IPS-NIHi7 (cell line): ENCODE measurements at regions not wholly inside any gene's neighbourhood (a gene's known extent, or its start where the extent isn't known, plus 50 kb on each side); places are given as distances from the start of the nearest gene placed in this dataset.
"Not testable (repeated sequence)": the region's sequence is repeated elsewhere in the genome, so short reads cannot be mapped to it uniquely, and the experiment has no call there.

Experiments used
- DNase-seq: peaks from one replicate; pipeline ENCODE4 v3.0.0; 2012; ENCODE audit warnings: mixed read lengths; ENCODE audit errors: extremely low spot score

DNA sequence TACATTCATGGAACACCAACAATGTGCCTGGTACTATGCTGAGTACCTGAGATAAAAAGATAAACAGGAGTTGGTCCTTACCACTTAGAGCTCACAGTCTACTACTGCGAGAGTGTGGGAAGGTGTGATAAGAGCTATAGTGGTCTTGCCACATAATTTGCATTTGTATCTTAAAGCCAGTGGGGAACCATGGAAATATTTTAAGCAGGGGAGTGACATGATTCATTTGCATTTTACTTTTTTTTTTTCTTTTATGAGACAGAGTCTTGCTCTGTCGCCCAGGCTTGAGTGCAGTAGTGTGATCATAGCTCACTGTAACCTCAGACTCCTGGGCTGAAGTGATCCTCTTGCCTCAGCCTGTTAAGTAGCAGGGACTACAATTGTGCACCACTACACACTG lies 53.6 kb downstream of the SRGAP2 start:
- DNase-seq = not testable (repeated sequence)

DNA sequence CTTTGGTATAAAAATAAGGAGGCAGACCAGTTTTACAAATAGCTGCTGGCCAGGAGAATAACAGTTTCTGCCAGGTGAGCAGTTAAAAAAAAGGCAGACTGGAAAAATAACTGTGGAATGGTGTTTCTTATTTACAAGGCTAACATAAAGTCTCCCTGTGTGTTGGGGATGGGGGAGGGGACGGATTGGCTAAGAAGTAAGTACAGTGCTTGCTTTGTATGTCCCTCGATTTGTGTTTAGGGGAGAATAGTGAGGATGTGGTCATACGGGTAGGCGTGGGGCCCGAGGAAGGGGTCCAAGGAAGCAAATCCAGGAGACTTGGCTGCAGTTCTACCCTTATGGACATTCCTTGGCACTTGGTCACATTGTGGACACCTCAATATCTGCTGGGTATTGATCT lies 58.1 kb downstream of the SRGAP2 start:
- DNase-seq = not testable (repeated sequence)

DNA sequence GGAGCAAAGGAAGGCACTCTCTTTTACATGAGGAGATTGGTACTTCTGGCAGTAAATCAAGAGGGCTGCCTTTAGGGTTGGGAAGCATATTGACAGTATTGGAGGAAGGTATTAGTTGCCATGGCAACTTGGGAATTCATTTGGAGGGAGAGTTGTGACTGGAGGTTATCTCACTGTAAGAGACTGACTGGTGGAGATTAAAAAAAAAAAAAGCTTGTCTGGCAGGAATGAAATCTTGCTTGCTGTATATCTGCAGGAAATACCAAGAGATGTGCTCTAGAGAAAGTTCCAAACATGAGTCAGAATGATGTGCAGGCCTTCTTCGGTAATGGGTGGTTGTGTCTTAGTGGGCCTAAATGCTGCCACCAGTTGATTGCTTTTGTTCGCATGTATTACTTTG lies 59.1 kb downstream of the SRGAP2 start:
- DNase-seq = not testable (repeated sequence)

DNA sequence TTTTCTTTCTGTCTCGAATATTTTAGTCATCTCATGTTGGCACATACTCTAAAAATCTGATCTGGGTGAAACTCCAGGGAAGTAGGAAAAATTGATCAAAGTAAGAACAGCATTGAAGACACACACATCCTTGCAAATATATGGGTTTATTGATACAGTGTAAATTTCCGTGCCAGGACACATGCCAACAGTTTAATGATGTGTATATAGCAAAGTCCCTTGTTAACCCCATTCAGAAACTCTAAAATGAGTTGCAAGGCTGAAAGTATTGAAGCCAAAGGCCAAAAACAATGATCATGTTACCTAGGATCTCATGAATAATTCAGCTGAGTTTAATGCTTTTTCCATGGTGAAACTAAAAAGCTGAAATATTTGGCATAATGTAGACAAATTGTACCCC lies 61.6 kb downstream of the SRGAP2 start:
- not testable (repeated sequence) for DNase-seq

DNA sequence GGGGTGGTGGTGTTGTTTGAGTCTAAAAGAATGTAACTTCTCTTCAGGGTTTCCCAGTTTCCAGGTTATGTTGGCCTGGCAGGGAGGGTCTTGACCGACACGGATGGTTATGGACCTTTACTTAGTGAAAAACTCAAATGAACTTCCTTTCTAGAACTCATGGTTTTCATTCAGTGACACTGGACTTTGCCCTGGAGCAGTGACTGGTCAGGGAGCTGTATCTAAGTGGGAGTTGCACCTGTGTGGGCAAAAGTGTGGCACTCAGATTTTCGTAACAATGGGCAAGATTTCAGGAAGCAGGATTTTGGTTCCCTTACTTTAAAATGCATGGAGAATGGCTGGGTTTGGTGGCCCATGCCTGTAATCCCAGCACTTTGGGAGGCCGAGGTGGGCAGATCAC lies 67.8 kb downstream of the SRGAP2 start:
- not testable (repeated sequence) for DNase-seq

DNA sequence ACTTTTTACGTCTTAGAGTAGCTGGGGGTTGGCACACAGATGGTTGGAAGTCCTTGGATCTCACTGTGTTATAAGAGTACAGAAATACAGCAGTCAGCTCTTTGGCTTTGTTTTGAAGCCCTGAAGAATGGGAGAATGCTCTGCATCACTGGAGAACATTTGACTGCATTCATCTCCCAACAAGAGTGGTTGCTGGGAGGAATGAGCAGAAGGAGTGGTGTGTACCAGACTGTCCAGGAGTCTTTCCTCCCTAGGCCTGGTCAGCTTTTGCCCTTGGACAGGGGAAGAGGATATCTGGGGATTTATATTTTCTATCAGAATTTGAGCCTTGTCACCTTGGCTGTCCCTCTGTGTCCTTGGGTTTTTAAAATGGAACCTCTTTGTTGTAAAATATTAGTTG lies 69.8 kb downstream of the SRGAP2 start:
- not testable (repeated sequence) for DNase-seq

DNA sequence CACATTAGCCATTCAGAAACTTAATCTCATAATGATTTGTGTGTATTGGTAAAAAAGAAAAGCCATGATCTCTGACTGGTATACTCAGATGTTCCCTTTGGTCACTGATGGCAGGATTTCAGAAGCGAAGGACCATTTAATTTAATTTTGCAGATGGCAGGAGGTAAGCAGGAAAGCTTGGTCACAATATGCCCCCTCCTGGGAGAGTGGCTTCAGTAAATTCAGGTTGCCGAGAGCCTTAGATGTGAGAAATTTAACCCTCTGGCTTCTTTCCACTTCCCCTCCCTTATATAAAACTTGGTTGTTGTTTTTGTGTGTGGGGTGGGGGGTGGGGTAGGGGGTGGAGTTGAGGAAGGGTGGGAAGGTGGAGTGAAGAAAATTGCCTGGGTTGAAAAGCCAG lies 72.8 kb downstream of the SRGAP2 start:
- not testable (repeated sequence) for DNase-seq

DNA sequence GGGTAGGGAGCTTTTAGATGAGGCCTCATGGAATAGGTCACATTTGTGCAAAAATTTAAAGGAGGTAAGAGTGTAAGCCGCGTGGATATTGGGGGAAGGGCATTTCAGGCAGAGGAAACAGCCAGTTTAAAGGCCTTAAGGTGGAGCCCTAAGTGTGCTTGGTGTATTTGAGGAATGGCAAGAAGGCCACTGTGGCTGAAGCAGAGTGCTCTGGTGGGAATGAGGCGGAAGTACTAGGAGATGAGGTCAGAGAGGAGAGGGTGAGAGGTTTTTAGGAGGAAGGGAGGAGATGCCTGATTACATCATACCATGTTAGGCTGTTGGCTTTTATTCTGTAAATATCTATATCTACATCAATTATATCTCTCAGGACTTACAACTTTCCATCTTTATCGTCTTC lies 75.3 kb downstream of the SRGAP2 start:
- not testable (repeated sequence) for DNase-seq

DNA sequence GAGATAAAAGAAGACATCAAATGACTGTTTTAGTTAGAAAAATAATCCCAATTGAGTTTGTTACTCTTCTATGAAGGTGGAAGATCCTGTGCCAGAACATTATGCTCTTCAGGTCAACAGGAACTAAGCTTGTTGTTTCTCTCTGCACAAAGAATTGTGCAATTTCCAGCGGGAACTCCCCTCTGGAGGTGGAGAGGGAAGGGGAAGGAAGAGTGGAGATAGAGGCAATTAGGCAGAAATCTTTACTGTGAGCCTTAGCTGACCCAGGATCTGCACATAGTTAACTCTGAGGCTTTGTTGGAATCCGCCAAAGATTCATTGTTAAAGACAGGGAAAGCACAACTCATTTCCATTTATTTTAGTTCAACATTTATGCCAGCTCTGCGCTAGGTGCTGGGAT lies 77.3 kb downstream of the SRGAP2 start:
- not testable (repeated sequence) for DNase-seq

DNA sequence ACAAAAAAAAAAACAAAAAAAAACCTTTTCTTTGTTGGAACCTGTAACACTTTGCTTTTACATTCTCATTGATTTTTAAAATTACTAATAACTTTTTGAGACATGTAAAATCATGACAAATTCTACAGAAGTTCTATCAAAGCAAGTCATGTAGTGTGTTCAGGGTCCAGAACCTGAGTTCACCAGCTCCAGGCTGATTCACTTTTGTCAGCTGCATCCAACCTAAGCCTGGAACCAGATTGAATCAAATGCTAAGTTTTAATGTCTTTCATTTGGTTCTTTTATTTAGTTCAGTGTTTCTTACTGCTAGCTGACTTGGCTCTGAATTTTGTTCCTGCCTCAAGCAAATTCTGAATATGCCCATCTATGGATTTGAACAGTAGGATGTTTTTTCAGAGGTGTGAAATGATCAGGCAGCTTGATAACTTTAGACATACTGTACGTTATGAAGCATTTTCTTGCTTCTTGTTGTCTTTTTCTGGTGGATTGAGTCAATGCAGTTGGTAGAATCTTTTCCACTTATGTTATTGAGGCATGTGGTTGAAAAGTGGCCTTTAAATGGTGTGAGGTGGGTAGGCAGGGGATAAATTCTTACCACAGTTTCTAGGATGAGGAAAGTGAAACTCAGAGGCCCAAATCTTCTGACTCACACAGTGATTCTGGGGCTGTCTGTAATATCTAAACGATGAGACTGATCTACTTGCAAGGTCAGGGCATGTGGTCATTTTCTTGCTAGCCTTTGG lies 78.7 kb downstream of the SRGAP2 start:
- DNase-seq = not testable (repeated sequence)

DNA sequence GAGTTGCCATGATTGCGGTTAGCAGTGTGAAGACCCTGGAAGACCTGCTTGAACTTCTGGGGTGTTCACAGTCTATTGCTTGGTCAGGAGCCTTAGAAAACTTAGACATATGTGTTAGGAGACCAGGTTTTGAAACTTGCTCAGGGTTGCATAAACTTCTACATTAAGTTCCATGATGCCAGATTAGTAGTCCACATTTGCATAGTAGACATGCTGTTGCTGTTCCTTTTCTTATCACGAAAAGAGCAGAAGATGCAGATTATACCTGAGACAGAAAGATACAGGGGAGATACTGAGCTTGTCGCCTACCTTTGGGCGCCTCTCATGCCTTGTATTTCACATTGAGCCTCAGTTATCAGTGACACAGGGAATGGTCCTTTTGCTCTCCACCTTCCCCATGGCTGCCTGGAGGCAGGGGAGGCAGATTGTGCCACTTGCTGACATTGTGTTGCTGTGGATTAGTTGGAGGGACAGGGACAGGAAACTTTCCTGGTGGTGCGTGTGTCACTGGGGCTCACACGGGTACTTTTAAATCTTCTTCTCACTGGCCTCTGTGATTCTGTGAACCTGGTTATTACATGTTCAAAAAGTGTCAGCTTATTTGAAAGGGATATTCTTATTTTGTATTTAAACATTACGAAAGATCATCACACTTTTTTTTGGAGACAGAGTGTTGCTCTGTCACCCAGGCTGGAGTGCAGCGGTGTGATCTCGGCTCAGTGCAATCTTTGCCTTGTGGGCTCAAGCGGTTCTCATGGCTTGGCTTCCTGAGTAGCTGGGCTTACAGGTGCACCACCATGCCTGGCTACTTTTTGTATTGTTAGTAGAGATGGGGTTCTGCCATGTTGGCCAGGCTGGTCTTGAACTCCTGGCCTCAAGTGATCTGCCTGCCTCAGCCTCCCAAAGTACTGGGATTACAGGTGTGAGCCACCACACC lies 82.0 kb downstream of the SRGAP2 start:
- not testable (repeated sequence) for DNase-seq

DNA sequence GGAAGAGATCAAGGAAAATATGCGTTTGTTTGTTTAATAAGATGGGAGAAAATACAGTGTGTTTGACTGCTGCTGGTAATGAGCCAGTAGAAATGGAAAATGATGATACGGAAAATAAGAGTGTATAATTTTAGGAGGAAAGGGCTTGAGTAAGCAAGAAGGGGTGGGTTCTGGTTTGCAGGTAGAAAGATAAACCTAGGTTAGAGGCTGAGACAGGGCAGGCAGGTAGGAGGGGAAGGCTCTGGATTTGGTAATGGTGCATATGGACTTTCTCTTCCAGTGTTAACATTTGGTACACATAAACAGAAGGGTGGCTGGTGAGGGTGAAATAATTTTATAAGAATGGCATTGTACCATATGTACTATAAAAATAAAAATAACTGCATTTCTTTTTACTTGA lies 84.4 kb downstream of the SRGAP2 start:
- not testable (repeated sequence) for DNase-seq

DNA sequence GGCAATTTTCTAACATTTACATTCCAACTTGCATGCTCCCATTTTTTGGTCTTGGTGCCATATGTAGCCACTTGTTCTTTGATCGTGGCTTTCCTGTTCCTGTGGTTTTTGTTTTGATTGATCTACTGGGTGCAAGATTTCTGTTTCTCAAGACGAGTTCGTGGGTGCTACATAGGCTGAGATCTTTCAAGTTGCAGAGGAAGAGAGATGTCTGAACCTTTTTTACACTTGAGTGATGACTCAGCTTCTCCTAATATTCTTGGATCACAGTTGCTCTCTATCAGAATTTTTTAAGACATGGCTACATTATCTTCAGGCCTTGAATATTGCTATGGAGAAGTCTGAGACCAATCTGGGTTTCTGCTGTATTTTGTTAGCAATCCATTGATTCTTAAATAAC lies 85.1 kb downstream of the SRGAP2 start:
- not testable (repeated sequence) for DNase-seq

DNA sequence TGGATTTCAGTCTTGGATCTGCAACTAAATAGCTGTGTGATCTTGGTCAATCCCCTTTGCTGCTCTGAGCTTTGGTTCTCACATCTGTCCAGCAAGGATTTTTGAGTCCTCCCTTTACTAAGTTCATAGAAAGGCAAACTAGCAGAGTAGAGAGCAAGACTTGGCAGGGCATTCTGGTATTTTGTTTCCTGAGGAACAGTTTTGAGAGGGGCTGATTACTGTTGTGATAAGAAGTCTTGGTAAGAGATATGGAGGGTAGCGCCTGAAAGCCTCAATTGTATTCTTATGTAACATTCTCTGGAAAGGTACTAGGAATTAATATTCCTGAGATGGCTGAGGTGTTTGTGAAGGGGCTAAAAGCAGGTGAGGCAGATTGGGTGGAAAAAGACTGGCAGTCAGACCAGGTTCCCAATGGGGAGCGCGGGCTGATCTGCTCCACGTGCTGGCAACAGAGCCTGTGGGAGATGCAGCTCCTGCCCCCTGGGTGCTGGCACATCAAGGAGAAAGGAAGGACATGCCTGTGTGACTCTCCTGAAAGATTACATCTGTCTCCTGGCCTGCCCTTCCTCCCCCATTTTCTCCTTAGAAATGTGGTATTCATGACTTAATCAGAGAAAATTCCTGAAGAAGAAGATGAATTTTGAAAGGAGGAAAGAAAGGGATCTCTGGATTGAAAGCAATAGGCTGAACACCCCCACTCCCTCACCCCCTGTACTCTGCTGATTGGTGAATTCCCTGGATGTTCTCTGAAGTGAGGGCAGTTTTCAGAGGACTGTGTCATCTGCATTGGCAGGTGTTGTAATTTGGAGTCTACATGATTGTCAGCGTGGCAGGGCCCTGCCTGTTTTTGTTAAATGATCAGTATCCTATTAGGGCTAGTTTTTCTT lies 94.0 kb downstream of the SRGAP2 start:
- DNase-seq = not testable (repeated sequence)

DNA sequence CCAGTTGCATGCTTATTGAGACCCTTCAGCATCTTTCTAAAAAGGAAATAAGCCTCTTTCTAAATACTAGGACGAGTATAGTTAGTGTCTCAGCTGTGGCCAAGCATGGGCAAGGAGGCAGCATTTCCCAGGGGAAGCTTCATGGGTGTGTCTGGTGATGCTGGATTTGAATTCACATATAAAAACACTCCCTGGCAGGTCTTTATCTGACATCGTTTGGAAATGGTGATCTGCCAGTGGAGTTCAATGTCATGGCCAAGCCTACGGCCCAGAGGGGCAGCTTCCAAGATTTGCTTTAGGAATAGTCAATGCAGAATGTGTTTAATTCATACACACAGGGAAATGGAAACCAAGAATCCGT lies 94.7 kb downstream of the SRGAP2 start:
- not testable (repeated sequence) for DNase-seq

DNA sequence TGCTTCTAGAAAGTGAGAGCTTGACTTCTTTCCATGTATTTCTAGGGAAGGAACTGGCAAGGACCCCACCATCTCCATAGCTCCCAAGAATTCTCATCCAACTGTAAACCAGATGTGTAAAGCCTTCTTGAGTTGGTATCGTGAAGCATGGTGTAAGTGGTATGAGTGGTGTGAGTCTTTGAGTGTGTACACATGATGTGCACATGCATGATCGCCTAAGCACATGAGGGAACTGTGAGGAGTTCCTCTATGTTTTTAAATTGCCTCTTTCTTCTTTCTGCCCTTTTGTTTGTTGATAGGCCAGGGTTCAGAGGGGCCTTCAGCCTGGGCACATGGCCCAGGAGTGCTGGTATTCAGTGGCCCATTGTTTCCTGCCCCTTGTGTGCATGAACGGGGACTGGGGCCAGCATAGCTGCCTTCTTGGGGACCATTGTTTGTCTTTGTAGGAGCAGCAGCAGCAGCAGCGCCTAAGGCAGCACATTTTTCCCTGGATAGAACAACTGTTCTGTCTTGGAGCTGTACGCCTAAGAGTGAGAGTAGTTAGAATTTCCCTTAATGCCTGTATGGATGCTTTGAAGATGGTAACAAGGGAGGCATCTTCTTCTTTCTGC lies 95.9 kb downstream of the SRGAP2 start:
- not testable (repeated sequence) for DNase-seq

DNA sequence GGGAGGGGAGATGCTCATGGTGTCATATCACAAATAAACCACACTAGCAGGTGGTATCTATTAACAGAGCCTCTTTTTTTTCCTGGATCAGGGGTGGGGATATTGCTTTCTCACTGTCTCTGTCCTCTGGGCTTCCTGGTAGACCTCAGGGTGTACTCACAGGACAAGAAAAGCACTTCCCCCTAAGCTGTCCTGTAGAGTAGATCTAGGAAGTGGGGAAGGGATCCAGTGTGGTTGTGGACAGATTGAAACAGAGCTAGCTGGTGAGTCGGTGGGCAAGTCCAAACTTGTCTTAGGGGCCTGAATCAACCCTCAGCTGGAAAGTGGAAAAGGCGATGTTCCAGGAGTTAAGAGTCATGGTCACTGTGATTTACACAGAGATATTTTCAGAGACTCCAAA lies 96.6 kb downstream of the SRGAP2 start:
- DNase-seq = not testable (repeated sequence)

DNA sequence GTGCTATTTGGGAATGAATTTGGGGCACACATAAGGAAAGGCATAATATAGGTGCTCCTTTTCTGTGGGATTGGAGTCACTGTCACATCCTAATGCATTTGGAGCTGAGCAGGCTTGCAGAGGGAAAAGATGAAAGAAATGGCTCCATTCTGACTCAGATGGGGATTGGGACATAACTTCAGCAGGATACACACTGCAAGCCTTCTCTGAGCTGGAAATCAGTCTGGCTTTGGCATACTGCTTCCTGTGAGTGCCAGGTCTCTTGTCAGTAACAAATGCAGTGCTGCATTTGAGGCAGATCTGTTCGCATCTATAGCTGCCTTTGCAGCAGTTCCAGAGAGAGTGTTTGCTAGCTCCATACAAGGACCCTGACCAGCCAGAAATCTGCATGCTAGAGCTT lies 98.7 kb downstream of the SRGAP2 start:
- DNase-seq = not testable (repeated sequence)

DNA sequence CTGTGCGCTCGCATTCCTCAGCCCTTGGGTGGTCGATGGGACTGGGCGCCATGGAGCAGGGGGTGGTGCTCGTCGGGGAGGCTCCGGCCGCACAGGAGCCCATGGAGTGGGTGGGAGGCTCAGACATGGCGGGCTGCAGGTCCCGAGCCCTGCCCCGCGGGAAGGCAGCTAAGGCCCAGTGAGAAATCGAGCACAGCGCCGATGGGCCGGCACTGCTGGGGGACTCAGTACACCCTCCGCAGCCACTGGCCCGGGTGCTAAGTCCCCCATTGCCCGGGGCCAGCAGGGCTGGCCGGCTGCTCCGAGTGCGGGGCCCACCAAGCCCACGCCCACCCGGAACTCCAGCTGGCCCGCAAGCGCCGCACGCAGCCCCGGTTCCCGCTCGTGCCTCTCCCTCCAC lies 104.1 kb downstream of the SRGAP2 start:
- DNase-seq = not testable (repeated sequence)

DNA sequence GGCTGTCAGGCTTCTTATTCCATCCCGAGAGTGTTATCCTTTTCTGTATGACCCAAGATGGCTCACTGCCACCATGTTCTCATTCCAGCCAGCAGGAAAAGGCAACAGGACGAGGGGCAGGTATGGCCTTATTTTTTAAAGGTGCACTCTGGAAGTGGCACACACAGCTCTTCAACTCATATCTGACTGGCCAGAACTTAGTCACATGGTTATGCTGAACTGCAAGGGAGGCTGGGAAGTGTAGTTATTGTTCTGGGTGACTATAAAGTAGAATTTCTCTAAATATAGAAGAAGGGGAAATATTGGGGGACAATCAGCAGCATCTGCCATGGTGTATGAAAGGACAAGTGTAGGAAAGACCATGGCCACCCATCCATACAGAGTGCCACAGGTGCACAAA lies 107.6 kb downstream of the SRGAP2 start:
- DNase-seq = not testable (repeated sequence)

DNA sequence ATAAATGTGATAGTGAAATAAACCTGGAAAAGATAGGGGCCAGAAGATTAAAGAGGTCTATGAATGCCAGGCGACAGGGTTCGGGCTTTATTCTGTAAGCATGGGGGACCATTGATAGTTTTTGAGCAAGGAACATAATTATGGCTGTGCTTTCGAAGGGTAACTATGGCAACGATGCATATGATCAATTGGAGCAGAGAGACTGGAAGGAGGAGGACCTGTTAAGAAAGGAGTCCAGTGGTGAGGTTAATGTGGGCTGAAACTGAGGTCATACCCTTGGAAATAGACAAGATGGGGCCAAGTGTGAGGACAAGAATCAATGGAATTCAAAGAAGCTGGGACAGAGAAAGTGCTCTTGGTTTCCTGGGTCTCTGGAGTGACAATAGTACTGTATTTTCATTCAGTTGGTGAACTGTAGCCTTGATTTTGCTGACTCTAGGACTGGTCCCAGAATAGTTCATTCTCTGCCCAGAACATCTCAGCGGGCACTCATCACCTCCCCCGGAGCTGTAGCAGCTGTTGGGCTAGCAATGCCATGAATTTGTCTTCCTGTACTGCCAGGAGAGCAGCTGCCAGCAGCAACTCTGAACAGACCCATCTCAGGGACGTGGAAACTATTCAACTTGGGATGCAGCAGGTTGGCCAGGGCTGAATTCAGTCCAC lies 108.4 kb downstream of the SRGAP2 start:
- not testable (repeated sequence) for DNase-seq
